Stimulated activated naive CD4-positive, alpha-beta T cell treated with Interleukin-2 at 50 U/mL for 16 hours (primary cell): ENCODE measurements at regions not wholly inside any gene's neighbourhood (a gene's known extent, or its start where the extent isn't known, plus 50 kb on each side); places are given as distances from the start of the nearest gene placed in this dataset.
"Not testable (repeated sequence)": the region's sequence is repeated elsewhere in the genome, so short reads cannot be mapped to it uniquely, and the experiment has no call there.

Source experiments
- DNase-seq: peaks from one replicate; lab custom pipeline; 2025; lab: John Stamatoyannopoulos, UW

DNA sequence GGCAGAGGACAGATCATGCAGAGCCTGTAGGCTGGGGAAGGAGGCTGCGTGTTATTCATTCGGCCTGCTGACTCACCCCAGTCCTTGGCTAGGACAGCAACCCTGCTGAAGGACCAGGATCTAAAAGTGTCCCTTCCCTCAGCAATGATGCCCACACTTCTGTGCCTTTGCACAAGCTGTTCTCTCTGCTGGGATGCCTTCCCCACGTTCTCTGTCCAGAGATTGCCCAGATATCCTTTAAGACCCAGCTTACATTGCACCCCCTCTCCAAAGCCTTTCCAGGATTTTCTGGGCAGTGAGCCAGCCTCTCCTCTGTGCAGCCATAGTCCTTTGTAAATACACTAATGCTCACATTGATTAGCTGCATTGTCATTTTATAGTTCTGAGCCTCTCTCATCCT is 99.3 kb upstream of the CHD6 start:
- no peak for DNase-seq

DNA sequence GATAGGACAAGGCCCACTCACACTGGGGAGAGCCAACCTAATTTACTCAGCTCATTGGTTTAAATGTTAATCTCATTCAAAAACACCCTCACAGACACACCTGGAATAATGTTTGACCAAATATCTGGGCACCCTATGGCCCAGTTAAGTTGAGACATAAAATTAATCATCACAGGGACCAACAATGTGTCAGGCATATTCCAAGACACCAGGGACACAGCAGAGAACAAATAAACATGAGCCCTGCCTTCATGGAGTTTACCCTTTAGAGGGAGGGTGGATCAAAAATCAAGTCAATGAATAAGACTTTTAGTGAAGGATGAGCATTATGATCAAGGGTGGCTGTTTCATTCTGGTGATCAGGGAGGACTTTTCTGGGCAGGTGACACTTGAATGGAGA is 98.7 kb upstream of the CHD6 start:
- DNase-seq, result no peak

DNA sequence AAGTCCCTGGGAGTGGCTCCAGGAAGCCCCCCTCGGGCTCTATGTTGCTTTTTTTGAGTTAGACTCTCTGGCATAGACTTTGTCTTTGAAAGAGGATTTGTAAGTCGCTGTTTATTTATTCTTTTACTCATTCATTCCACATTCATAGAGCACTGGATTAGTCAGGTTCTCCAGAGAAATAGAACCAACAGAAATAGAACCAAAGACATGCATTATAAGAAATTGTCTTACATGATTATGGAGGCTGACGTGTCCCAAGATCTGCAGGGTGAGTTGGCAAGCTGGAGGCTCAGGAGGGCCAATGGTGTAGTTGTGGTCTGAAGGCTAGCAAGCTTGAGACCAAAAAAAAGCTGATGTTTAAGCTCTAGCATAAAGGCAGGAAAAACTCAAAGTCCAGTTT is 98.3 kb upstream of the CHD6 start:
- no peak for DNase-seq

DNA sequence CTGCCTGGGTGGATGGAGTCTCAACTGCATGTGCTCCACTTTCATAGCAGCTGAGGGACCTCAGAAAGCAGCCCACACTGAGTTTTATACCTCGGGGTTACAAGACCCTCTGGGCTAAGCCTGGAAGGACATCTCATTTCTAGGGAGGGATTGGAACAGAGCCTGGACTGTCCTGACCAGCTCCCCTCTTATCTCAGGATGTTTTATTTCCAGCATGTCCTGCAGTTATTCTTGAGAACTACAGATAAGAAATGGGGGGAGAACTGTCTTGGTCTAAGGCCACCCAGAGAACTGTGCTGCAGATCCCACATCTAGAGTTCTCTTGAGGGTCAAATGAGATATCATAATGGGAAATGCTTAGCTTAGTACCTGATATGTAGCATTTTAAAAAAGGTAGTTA is 97.3 kb upstream of the CHD6 start:
- DNase-seq, result no peak

DNA sequence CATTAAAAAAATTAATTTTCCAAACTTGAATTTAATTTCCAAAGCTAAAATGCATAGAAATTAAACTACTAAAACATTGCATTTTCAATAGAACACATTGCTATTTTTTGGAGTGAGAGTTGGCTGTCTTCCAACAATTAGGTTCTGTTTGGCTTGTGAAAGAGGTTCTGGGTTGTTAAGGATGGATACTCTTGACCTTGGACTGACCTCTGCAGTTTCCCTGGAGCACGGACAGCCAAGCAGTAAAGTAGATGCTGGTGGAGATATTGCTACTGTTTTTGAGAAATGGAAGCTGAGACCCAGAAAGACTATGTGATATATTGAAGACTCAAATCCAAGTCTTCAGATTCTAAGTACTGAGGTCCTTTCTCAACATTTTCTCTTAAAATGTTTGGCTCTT is 95.9 kb upstream of the CHD6 start:
- DNase-seq, result no peak

DNA sequence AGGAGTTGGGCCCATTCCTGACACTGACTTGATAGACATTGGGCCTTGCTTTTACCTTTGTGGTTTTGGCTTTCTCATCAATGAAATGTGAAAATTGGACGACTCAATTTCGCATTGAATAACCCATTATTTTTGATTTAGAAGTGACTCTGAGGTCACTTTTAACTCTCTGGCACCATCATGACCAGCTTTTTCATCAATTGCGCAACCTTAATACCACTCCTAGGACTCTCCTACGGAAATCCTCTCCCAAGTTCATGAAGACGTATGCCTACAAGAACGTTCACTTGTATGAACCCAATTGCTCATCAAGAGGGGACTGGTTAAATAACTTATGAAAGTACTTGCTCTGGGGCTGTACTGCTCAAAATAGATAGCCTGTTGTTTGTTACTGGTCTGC is 86.7 kb upstream of the CHD6 start:
- DNase-seq, result no peak

DNA sequence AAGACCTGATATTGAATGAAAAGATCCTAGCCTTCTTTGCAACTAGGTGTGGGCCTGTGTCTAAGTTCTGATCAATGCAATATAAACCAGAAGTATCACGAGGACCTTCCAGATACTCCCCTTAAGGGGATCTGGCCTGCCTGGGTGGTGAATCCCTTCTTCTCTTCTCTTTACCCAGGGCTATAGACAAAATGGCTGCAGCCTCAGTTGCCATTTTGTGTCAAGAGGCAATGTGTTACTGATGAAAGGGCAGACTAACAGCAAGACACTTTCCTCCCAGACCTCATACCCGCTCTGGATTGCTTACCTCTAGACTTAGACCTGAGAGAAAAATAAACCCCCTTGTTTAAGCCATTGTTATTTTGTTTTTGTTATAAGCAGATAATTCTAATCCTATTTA is 84.5 kb upstream of the CHD6 start:
- DNase-seq, result no peak

DNA sequence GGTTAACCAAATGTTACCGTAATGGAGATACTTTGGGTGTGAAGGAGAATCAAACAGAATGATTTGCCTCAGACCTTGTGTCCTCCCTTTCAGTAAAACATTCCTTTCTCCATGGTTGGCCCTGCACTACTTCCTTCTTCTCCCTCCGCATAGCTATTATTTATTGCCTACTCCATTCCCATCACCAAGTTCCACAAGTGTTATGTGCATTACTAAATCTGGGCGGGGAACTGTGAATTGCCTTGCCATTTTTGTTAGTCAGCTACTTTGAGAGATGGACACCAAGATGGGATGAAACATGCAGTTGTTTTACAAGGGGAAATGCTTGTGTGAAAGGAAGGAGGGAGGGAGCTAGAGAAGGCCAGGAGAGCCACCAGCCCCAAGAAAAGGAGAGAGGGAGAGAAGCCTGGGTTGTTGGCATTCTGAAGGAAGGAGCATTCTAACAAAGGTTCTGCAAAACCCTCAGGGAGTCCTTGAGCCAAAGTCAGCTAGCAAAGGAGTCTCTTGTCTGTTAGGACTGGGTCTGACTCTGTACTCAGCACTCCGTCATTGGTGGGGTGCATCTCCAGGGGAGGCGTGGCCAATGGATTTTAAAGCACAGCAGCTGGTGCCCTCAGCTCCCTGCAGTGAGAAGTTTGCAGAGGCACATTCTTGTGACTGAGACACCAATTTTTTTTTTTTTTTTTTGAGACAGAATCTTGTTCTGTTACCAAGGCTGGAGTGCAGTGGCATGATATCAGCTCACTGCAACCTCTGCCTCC is 83.6 kb upstream of the CHD6 start:
- DNase-seq, result no peak

DNA sequence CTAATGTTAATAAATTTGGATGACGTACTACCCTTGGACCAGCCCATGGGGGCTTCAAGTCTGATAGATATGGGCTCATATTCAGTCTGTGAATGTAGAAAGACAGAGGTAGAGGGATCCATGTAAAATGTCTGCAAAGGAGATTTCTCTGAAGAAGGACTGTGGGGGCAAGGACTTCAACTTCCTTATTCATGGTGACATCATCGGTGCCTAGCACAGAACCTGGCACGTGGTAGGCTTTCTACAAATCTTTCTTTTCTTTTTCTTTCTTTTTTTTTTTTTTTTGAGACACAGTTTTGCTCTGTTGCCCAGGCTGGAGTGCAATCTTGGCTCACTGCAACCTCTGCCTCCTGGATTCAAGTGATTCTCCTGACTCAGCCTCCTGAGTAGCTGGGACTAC is 81.5 kb upstream of the CHD6 start:
- not testable (repeated sequence) for DNase-seq

DNA sequence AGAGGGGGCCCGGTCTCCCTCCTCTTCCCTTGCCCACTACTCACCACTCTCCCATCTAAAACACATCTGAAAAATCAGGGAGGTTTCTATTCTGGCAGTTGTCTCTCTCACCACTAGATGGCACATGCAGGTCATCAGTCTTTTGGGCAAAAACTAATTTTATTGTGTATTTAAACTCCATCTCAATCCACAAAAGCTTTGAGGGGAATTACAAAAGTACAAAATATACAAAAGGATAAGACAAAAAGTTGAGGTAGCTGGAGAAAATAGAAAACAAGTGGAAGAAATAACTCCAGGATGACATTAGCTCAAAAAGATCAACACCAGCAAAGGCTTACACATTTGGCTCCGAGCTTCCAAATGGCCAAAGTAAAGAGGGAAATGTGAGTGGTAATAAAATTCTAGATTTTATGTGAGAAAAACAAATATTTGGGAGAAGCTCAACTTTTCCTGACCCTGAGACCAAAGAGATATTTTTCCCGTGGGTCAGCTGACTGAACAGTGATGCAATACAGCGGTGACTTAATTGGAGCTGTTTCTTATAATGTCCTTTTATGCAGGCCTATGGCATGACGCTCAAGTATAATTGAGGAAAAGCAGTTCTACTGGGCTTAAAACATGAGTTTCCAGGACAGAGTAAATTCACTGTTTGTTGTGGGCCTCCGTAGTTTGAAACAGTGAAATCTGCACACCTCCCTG is 79.8 kb upstream of the CHD6 start:
- DNase-seq, result no peak

DNA sequence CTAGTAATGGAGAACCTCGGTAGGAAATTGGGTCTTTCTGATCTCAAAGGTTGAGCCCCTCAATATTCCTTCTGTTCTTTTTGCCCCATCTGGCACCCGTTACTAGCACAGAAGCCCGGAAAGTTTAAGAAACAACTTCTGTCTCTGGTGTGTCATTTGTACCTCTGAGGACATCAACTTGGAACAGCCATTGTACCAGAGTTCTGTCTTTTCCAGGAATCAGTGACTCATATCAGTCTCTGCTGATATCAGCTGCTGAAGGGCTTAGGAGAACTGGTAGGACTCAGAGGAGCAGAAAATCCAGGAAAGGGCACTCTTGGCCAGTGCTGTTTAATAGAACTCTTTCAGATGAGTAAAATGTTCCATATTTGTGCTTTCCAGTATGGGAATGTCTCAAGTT is 78.3 kb upstream of the CHD6 start:
- DNase-seq, result no peak

DNA sequence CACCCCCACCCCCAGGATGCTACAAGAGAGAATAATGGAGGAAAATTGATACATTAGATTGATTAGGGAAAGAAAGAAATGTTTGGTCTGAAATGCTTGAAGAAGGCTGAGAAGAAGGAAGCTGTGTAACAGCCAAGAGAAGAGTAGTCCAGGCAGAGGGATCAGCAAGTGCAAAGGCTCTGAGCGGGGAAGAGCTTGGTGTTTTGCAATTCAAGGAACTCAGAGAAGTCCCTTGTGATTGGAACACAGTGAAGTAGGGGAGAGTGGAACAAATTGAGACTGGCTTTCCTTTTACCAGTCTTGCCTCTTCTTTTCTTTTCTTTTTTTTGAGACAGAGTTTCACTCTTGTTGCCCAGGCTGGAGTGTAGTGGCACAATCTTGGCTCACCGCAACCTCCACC is 76.6 kb upstream of the CHD6 start:
- no peak for DNase-seq

DNA sequence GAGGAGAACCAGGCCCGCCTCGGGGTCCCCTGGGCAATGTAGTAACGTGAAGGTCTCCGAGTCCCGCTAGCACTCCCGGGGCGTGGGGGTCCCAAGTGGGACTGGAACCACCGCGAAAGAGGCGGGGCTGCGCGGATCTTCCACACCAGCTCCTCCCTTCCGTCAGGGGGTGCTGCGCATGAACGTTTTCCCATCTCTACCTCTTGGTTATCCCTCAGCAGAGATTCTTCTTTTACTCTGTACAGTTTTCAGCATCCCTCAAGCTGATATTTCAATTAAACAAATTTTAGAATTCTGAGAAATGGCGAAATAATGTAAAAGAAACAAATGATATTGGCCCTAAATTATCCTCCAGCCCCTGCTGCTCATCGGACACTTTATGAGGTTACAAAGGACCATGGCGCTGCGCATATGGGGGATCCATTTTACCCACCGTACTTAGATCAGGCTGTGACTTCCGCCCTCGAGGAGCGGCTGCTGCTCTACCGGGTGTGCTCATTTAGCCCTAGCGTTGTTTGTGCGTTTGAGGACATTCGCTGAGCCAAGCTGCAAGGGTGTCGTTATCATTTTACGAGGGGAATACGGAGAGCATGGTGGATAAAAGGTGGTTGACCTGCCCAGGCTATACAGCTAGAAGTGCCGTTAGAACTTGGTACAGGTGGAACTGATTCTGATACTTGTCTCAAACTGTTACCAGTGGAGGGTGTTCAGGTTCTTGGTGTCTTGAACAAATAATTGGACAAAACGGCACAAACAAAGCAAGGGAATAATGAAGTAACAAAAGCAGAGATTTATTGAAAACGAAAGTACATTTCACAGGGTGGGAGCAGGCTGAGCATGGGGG is 75.2 kb upstream of the CHD6 start:
- DNase-seq, result peak; percentile 73

DNA sequence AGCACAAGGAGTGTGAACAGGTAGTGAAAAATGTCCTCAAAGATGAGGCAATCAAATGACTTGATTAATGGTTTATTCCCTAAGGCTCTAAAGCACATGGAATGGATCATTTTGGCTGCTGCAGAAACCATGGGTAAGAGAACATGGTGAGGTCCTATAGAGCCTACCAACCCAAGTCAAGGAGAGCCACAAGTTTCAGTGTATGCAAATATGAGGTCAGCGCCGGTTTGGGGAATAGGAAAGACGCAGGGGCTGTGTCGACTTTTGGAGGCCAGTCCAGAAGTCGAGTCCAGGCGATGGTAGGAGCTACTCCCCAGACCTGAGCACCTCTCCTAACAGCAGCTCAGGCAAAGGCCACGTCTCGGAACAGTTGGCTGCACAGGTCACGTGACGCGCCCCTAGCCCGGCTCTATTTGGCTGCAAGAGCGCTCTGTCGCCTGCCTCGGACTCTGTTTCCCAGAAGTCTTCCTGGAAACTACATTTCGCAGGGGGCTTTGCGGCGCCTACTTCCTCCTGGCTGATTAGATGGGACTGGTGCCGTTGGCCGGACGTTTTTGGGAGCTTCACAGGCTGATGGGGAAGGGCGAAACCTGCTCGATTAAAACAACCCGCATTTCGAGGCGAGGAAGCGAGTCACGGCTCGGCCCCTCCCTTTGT is 74.4 kb upstream of the CHD6 start:
- peak; percentile 70 for DNase-seq

DNA sequence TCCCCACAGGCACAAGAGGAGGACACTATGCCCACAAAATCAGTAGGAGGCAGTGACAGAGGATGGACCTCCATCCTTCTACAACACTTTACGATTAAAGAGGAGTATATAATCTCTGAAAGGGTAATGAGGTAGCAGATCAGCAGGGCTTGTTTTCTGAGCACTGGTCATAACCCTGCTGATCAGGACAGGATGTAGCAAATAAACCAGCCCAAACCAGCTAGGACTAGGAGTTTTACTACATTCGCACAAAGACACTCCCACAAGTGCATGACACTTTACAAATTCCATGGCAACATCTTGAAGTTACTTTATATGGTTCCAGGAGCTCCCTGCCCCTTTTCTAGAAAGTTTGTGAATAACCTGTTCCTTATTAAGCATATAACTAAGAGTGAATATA is 73.3 kb upstream of the CHD6 start:
- no peak for DNase-seq

DNA sequence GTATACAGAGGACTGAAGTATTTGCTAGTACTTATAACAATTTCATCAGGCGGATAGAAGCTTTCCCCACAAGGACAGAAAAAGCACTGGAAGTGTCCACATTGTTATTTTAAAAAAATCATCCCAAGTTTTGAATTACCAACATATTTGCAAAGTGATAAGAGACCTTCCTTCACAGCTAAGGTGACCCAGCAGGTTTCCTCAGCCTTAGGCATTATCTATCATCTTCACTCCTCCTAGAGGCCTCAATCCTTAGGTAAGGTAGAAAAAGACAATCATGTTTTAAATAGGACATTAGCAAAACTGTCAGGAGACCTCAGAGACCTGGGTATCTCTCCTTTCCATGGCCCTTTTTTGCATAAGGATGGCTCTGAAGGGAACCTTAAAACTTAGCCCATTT is 72.5 kb upstream of the CHD6 start:
- no peak for DNase-seq

DNA sequence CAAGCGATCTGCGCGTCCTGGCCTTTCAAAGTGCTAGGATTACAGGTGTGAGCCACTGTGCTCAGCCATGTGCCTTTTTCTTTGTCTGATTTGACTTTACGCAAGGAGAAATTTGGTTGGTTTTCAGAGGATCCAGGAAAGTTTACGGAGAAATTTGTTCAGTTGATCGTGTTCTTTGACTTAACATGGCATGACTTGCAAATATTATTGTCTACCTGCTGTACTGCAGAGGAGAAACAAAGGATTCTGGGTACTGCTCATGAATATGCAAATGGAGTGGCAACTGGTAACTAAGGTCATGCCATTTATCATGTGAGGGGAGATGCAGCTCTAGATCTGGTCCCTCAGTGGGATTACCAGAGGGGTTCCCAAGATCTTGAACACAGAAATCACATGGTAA is 68.8 kb upstream of the CHD6 start:
- DNase-seq, result no peak

DNA sequence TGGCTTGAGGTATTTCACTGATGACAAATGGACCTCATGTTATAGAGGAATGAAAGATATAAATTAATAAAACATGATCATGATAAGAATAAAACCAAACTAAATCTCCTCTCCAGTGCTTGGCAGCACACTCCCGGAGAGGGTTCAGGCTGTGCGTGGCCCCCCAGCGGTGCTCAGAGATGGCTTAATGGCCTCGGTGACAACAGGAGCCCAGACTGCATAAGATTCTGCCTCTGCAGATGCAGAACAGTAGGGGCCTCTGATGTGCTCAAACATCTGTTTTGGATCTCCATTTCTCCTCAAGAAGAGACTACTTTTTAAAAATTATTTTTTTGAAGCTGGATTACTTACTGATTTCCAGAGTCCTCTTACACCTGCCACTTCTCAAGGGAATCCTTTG is 67.0 kb upstream of the CHD6 start:
- not testable (repeated sequence) for DNase-seq

DNA sequence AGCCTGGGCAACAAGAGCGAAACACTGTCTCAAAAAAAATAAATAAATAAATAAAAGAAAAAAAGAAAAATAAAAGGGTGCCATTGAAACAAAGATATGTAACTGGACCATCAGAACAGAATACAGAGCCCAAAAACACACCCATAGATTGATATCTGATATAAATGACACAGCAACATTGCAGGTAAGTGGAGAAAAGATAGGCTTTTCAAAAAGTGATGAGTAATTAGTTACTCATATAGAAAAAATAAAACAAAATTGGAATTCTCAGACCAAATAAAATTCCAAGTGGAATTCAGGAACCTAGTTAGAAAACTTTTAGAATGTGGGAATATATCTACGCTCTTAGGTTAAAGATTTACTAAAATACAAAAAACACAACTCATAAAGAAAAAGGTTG is 60.6 kb upstream of the CHD6 start:
- no peak for DNase-seq

DNA sequence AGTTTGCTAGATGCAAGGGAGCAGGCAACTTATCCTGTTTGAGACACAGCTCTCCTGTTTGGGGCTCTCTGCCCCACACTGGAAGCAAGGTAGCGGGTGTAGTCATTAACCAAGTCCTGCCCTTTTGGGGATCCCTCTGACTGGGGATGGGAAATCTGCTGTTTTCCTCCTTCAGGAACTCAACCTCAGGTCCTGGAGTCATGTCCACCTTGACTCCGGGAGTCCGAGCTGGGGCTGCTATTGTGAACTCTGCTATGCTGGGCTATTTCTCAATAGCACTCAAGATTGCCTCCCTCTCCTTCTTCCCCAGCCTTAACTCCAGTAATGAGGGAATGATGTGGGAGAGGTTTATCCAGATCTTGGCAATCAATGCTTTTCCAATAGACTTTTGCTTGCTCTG is 54.1 kb upstream of the CHD6 start:
- DNase-seq, result no peak

DNA sequence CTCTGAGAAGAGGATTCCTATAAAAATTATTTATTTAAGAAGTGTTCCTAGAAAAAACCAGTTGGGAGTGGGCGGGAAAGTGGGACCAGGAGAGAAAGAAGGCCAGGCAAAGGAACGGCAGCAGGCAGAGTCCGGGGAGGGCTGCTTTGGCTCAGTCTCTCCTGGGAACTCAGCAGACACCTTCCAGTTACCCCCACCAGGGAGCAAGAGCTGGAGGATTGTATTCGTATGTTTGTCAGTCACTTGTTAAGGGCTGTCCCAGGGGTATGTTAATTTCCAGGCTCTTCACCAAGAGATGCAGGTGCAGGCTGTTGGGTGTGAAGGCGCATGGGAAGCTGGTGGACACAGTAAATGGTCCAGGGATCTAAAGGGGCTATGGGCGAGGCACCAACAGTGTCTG is 53.0 kb upstream of the CHD6 start:
- no peak for DNase-seq

DNA sequence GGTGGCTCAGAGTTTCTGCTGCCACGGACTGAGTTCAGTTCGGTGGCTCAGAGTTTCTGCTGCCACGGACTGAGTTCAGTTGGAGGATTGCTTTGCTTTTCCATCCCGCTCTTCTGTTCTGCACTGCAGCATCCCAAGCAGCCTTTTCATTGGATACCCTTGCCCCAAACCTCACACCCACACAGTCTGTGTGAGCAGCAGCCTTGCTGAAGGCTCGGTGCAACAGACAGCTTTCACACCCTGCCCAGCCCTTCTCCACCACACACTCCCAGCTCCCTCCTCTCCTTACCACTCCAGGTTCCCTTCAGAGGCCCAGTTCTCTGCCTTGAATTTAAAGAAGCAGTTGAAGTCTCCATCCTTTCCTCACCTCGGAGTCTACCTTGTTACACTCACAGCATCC is 52.5 kb upstream of the CHD6 start:
- DNase-seq, result no peak
